ENCODE measurements at regions not wholly inside any gene's neighbourhood (a gene's known extent, or its start where the extent isn't known, plus 50 kb on each side); places are given as distances from the start of the nearest gene placed in this dataset.
"Not testable (repeated sequence)": the region's sequence is repeated elsewhere in the genome, so short reads cannot be mapped to it uniquely, and the experiment has no call there.

- Histone ChIP-seq H3K27me3 (ENCODE audit: control insufficient read depth in 1 of 2, insufficient read depth in 2 of 2, low read length in 2 of 2) (no peaks in the 10 kb centered on the region), H3K4me3 (ENCODE audit: low read depth in 1 of 2, low read length in 2 of 2) (no peak overlapping the region), H3K36me3 (ENCODE audit: control insufficient read depth in 2 of 2, insufficient read depth in 2 of 2, low read length in 1 of 2) (no peaks in the 10 kb centered on the region), H3K9me3 (ENCODE audit: control insufficient read depth in 2 of 2, insufficient read depth in 1 of 2, low read depth in 1 of 2, low read length in 1 of 2) (peaks cover 0 to 5% of the 10 kb centered on the region in 2 donors), H3K4me1 (ENCODE audit: control insufficient read depth in 2 of 2, insufficient read depth in 2 of 2, low read length in 1 of 2) (no peaks in the 10 kb centered on the region), H3K27ac (ENCODE audit: low read depth in 2 of 2, low read length in 1 of 2) (no peak overlapping the region)
- WGBS, 2 donors, result 77 to 82% methylated on average over 1 of the region's 1 CpG
Measured at GRCh38 chr11:91082255-91082654, 859.4 kb upstream of the CHORDC1 start.

GRCh38 chr11:91081440-91082043 lies 858.7 kb upstream of the CHORDC1 start:
- H3K27ac ChIP-seq (ENCODE audit: low read depth in 2 of 2, low read length in 1 of 2), result no peak overlapping the region
- H3K27me3 ChIP-seq (ENCODE audit: control insufficient read depth in 1 of 2, insufficient read depth in 2 of 2, low read length in 2 of 2), result no peaks in the 10 kb centered on the region
- H3K4me3 ChIP-seq (ENCODE audit: low read depth in 1 of 2, low read length in 2 of 2), result no peak overlapping the region
- H3K36me3 ChIP-seq (ENCODE audit: control insufficient read depth in 2 of 2, insufficient read depth in 2 of 2, low read length in 1 of 2), result no peaks in the 10 kb centered on the region
- peaks cover 0 to 5% of the 10 kb centered on the region in 2 donors for H3K9me3 ChIP-seq (ENCODE audit: control insufficient read depth in 2 of 2, insufficient read depth in 1 of 2, low read depth in 1 of 2, low read length in 1 of 2)
- H3K4me1 ChIP-seq (ENCODE audit: control insufficient read depth in 2 of 2, insufficient read depth in 2 of 2, low read length in 1 of 2), result no peaks in the 10 kb centered on the region
- WGBS, 2 donors, result 68 to 72% methylated on average over 4 of the region's 4 CpGs

GRCh38 chr11:91078221-91078620 lies 855.4 kb upstream of the CHORDC1 start:
- Histone ChIP-seq H3K4me1 (ENCODE audit: control insufficient read depth in 2 of 2, insufficient read depth in 2 of 2, low read length in 1 of 2) (no peaks in the 10 kb centered on the region), H3K27ac (ENCODE audit: low read depth in 2 of 2, low read length in 1 of 2) (no peak overlapping the region), H3K4me3 (ENCODE audit: low read depth in 1 of 2, low read length in 2 of 2) (no peak overlapping the region), H3K9me3 (ENCODE audit: control insufficient read depth in 2 of 2, insufficient read depth in 1 of 2, low read depth in 1 of 2, low read length in 1 of 2) (no peaks in the 10 kb centered on the region), H3K27me3 (ENCODE audit: control insufficient read depth in 1 of 2, insufficient read depth in 2 of 2, low read length in 2 of 2) (no peaks in the 10 kb centered on the region), H3K36me3 (ENCODE audit: control insufficient read depth in 2 of 2, insufficient read depth in 2 of 2, low read length in 1 of 2) (no peaks in the 10 kb centered on the region)
- WGBS, 2 donors, result 64% methylated on average over 5 of the region's 5 CpGs

- no peaks in the 10 kb centered on the region for H3K36me3 ChIP-seq (ENCODE audit: control insufficient read depth in 2 of 2, insufficient read depth in 2 of 2, low read length in 1 of 2)
- 33 to 51% methylated on average over 2 of the region's 2 CpGs for WGBS, 2 donors
Measured at GRCh38 chr11:91075032-91075695, 852.3 kb upstream of the CHORDC1 start.

GRCh38 chr11:91067666-91068065 lies 844.8 kb upstream of the CHORDC1 start:
- 72 to 80% methylated on average over 2 of the region's 2 CpGs for WGBS, 2 donors
- no peaks in the 10 kb centered on the region for H3K4me1 ChIP-seq (ENCODE audit: control insufficient read depth in 2 of 2, insufficient read depth in 2 of 2, low read length in 1 of 2)
- no peak overlapping the region for H3K4me3 ChIP-seq (ENCODE audit: low read depth in 1 of 2, low read length in 2 of 2)
- no peaks in the 10 kb centered on the region for H3K36me3 ChIP-seq (ENCODE audit: control insufficient read depth in 2 of 2, insufficient read depth in 2 of 2, low read length in 1 of 2)
- H3K9me3 ChIP-seq (ENCODE audit: control insufficient read depth in 2 of 2, insufficient read depth in 1 of 2, low read depth in 1 of 2, low read length in 1 of 2), result no peaks in the 10 kb centered on the region
- no peaks in the 10 kb centered on the region for H3K27me3 ChIP-seq (ENCODE audit: control insufficient read depth in 1 of 2, insufficient read depth in 2 of 2, low read length in 2 of 2)
- no peak overlapping the region for H3K27ac ChIP-seq (ENCODE audit: low read depth in 2 of 2, low read length in 1 of 2)

More at GRCh38 chr11:91075032-91075695, 852.3 kb upstream of the CHORDC1 start:
- Histone ChIP-seq H3K27me3 (ENCODE audit: control insufficient read depth in 1 of 2, insufficient read depth in 2 of 2, low read length in 2 of 2) (no peaks in the 10 kb centered on the region), H3K4me3 (ENCODE audit: low read depth in 1 of 2, low read length in 2 of 2) (no peak overlapping the region), H3K9me3 (ENCODE audit: control insufficient read depth in 2 of 2, insufficient read depth in 1 of 2, low read depth in 1 of 2, low read length in 1 of 2) (no peaks in the 10 kb centered on the region), H3K4me1 (ENCODE audit: control insufficient read depth in 2 of 2, insufficient read depth in 2 of 2, low read length in 1 of 2) (no peaks in the 10 kb centered on the region), H3K27ac (ENCODE audit: low read depth in 2 of 2, low read length in 1 of 2) (no peak overlapping the region)

- no peaks in the 10 kb centered on the region for H3K36me3 ChIP-seq (ENCODE audit: control insufficient read depth in 2 of 2, insufficient read depth in 2 of 2, low read length in 1 of 2)
- no peaks in the 10 kb centered on the region for H3K4me1 ChIP-seq (ENCODE audit: control insufficient read depth in 2 of 2, insufficient read depth in 2 of 2, low read length in 1 of 2)
- 57 to 65% methylated on average over 5 of the region's 5 CpGs for WGBS, 2 donors
- no peaks in the 10 kb centered on the region for H3K27me3 ChIP-seq (ENCODE audit: control insufficient read depth in 1 of 2, insufficient read depth in 2 of 2, low read length in 2 of 2)
- no peak overlapping the region for H3K4me3 ChIP-seq (ENCODE audit: low read depth in 1 of 2, low read length in 2 of 2)
- no peak overlapping the region for H3K27ac ChIP-seq (ENCODE audit: low read depth in 2 of 2, low read length in 1 of 2)
- no peaks in the 10 kb centered on the region for H3K9me3 ChIP-seq (ENCODE audit: control insufficient read depth in 2 of 2, insufficient read depth in 1 of 2, low read depth in 1 of 2, low read length in 1 of 2)
Measured at GRCh38 chr11:91066456-91067047, 843.7 kb upstream of the CHORDC1 start.

- not testable (repeated sequence) for H3K27me3 ChIP-seq (ENCODE audit: control insufficient read depth in 1 of 2, insufficient read depth in 2 of 2, low read length in 2 of 2); H3K4me1 ChIP-seq (ENCODE audit: control insufficient read depth in 2 of 2, insufficient read depth in 2 of 2, low read length in 1 of 2); H3K9me3 ChIP-seq (ENCODE audit: control insufficient read depth in 2 of 2, insufficient read depth in 1 of 2, low read depth in 1 of 2, low read length in 1 of 2); H3K27ac ChIP-seq (ENCODE audit: low read depth in 2 of 2, low read length in 1 of 2); H3K36me3 ChIP-seq (ENCODE audit: control insufficient read depth in 2 of 2, insufficient read depth in 2 of 2, low read length in 1 of 2); H3K4me3 ChIP-seq (ENCODE audit: low read depth in 1 of 2, low read length in 2 of 2)
- 96 to 97% methylated on average over 15 to 29 of the region's 29 CpGs for WGBS, 2 donors
Measured at GRCh38 chr11:91063399-91063798, 840.5 kb upstream of the CHORDC1 start.

GRCh38 chr11:91047882-91048281 lies 825.0 kb upstream of the CHORDC1 start:
- no peak overlapping the region for H3K27ac ChIP-seq (ENCODE audit: low read depth in 2 of 2, low read length in 1 of 2)
- H3K4me1 ChIP-seq (ENCODE audit: control insufficient read depth in 2 of 2, insufficient read depth in 2 of 2, low read length in 1 of 2), result no peaks in the 10 kb centered on the region
- H3K9me3 ChIP-seq (ENCODE audit: control insufficient read depth in 2 of 2, insufficient read depth in 1 of 2, low read depth in 1 of 2, low read length in 1 of 2), result no peaks in the 10 kb centered on the region
- no peaks in the 10 kb centered on the region for H3K27me3 ChIP-seq (ENCODE audit: control insufficient read depth in 1 of 2, insufficient read depth in 2 of 2, low read length in 2 of 2)
- no peaks in the 10 kb centered on the region for H3K36me3 ChIP-seq (ENCODE audit: control insufficient read depth in 2 of 2, insufficient read depth in 2 of 2, low read length in 1 of 2)
- WGBS, 2 donors, result 79 to 80% methylated on average over 2 of the region's 2 CpGs
- H3K4me3 ChIP-seq (ENCODE audit: low read depth in 1 of 2, low read length in 2 of 2), result no peak overlapping the region

- no peak overlapping the region for H3K27ac ChIP-seq (ENCODE audit: low read depth in 2 of 2, low read length in 1 of 2)
- H3K36me3 ChIP-seq (ENCODE audit: control insufficient read depth in 2 of 2, insufficient read depth in 2 of 2, low read length in 1 of 2), result no peaks in the 10 kb centered on the region
- 75 to 76% methylated on average over 6 of the region's 6 CpGs for WGBS, 2 donors
Measured at GRCh38 chr11:91046261-91046660, 823.4 kb upstream of the CHORDC1 start.

GRCh38 chr11:91041626-91042025 lies 818.8 kb upstream of the CHORDC1 start:
- no peaks in the 10 kb centered on the region for H3K27me3 ChIP-seq (ENCODE audit: control insufficient read depth in 1 of 2, insufficient read depth in 2 of 2, low read length in 2 of 2)
- no peaks in the 10 kb centered on the region for H3K9me3 ChIP-seq (ENCODE audit: control insufficient read depth in 2 of 2, insufficient read depth in 1 of 2, low read depth in 1 of 2, low read length in 1 of 2)
- H3K36me3 ChIP-seq (ENCODE audit: control insufficient read depth in 2 of 2, insufficient read depth in 2 of 2, low read length in 1 of 2), result no peaks in the 10 kb centered on the region
- H3K4me3 ChIP-seq (ENCODE audit: low read depth in 1 of 2, low read length in 2 of 2), result no peak overlapping the region
- H3K27ac ChIP-seq (ENCODE audit: low read depth in 2 of 2, low read length in 1 of 2), result no peak overlapping the region
- no peaks in the 10 kb centered on the region for H3K4me1 ChIP-seq (ENCODE audit: control insufficient read depth in 2 of 2, insufficient read depth in 2 of 2, low read length in 1 of 2)

More at GRCh38 chr11:91046261-91046660, 823.4 kb upstream of the CHORDC1 start:
- Histone ChIP-seq H3K27me3 (ENCODE audit: control insufficient read depth in 1 of 2, insufficient read depth in 2 of 2, low read length in 2 of 2) (no peaks in the 10 kb centered on the region), H3K9me3 (ENCODE audit: control insufficient read depth in 2 of 2, insufficient read depth in 1 of 2, low read depth in 1 of 2, low read length in 1 of 2) (no peaks in the 10 kb centered on the region), H3K4me3 (ENCODE audit: low read depth in 1 of 2, low read length in 2 of 2) (no peak overlapping the region), H3K4me1 (ENCODE audit: control insufficient read depth in 2 of 2, insufficient read depth in 2 of 2, low read length in 1 of 2) (no peaks in the 10 kb centered on the region)

Measured in esophagus (tissue), 2 donors.